Hematopoietic multipotent progenitor cell treated with erythropoietin and hydrocortisone succinate and interleukin-3 and kit ligand, for 17 days (in vitro differentiated cells): ENCODE measurements at regions not wholly inside any gene's neighbourhood (a gene's known extent, or its start where the extent isn't known, plus 50 kb on each side); places are given as distances from the start of the nearest gene placed in this dataset.
"Not testable (repeated sequence)": the region's sequence is repeated elsewhere in the genome, so short reads cannot be mapped to it uniquely, and the experiment has no call there.

ENCODE experiments used
- DNase-seq: peaks from one replicate; pipeline ENCODE4 v3.0.0-alpha.2; 2015; ENCODE audit warnings: low spot score

DNA sequence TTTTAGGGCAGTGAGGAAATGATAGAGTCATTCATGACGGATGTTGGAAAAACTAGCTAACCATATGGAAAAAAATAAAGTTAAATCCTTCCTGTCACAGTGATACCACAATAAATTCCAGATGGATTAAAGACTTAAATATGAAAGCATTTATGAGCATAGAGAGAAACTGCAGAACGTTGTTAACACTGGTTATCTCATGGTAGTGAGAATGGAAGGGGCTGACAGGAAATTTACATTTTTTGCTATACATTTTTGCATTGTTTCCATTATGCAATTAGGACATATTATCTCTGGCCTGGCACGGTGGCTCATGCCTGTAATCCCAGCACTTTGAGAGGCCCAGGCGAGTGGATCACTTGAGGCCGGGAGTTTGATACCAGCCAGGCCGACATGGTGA, 130.5 kb upstream of the VOPP1 start:
- DNase-seq = not testable (repeated sequence)

DNA sequence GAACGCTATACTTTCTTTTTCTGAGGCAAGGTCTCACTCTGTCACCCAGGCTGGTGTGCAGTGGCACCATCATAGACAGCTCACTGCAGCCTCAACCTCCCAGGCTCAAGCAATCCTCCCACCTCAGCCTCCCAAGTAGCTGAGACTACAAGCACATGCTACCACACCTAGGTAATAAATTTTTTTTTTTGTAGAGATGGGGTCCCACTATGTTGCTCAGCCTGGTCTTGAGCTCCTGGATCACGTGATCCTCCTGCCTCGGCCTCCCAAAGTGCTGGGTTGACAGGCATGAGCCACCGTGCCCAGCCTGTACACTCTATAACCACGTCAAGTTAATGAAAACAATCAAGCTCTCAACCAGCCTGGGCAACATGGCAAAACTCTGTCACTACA, 127.1 kb upstream of the VOPP1 start:
- not testable (repeated sequence) for DNase-seq

DNA sequence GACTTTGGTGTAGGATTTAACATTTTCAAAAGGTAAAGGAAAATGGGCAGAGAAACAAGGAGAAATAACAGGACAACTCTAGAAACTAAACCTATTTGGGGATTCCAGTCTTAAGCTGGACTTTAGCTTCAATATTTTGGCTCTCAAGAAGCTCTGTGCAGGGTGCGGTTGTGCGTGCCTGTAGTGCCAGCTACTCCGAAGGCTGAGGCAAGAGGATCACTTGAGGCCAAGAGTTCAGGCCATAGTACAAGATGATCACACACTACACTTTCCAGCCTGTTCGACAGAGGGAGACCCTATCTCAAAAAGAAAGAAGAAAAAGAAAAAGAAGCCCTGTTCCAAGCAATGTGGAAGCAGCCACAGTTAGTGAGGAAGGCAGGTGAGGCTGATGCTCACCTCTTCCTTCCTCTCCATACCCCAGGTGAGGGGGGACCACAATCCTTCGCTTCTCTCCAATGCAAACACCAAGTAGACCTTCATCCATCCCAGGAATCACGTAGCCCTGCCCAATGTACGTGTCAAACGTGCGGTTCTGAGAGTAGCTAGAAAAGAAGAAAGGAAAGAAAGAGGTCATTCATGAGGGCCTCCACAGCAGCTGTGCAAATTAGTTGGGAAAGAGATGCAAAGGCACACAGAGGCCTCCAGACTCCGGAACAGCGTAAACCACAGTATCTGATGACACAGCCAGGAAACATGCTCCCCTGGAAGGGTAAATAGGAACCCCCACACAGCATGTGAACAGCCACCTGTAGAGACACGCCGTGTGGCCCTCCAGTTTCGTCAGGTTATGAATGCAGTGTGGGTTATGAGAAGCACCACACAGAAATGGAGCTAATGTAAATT, 126.5 kb upstream of the VOPP1 start:
- not testable (repeated sequence) for DNase-seq

DNA sequence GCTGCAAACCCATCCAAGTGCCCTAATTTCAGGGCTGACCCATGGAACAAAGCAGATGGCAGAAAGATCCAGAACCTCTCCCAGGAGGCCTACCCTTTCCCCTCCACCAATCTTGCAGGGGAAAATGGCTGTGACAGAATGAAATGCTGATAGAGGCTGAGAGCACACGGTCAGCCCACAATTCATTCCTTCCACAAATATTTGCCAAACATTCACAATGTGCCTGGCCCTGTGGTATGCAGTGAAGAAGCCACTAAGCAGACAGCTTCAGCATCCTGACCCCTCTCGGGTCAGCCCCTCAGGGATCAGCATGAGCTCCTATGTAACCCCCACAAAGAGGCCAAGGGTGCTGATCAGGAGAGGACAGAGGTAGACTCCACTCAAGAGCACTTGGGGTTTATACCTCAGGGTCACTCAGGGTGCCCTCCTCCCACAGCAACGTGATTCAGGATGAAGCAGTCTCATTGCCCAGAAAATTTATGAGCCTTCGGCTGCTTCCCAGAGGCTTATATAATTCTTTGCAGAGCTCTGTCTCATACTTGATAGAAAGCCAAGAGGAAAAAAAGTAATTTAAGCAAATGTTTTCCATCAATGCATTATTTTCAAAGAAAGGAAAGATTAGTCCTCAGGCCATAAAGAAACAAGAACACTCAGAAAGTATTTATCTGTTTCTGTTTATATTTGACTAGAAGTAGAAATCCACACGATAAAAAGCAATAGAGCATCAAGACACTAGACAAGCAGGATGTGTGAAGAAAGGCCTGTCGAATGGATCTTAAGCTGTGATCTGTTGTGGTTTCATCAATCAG, 123.8 kb upstream of the VOPP1 start:
- DNase-seq = not testable (repeated sequence)

DNA sequence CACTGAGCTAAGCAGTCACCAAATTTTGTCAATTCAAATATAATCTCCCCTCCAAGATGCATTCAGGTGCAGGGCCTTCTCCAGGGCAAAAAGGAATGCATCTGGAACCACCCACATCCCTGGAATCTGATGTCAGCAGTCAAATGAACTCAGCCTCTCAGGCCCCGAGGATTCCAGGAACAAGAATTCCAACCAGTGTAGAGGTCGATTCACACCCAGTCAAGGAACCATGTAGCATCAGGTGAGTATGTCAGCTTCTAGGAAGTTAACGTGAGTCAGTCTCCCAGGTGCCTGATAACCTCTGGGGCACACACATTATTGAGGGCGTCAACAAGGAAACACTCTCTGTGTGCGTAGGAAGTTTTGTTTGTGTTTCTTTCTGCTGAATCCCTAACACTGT, 122.2 kb upstream of the VOPP1 start:
- not testable (repeated sequence) for DNase-seq

GRCh38 chr7:55688684-55689681, 116.7 kb upstream of the VOPP1 start:
- not testable (repeated sequence) for DNase-seq

DNA sequence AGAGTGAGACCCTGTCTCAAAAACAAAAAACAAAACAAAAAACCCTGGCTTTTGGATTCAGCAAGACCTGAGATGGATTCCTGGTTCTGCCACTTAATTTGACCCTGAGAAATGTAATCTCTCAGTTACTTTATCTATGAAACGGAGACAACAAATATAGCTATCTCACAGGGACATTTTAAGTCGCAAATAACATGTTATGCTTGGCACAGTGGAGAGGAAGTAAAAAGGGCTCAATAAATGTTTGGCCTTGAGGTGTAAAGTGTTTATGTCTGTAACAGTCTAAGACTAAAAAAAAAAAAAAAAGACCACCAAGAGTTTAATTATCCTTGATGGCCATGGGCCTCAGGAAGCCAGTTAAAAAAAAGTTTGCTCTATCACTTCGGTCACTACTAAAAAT, 116.0 kb upstream of the VOPP1 start:
- not testable (repeated sequence) for DNase-seq

DNA sequence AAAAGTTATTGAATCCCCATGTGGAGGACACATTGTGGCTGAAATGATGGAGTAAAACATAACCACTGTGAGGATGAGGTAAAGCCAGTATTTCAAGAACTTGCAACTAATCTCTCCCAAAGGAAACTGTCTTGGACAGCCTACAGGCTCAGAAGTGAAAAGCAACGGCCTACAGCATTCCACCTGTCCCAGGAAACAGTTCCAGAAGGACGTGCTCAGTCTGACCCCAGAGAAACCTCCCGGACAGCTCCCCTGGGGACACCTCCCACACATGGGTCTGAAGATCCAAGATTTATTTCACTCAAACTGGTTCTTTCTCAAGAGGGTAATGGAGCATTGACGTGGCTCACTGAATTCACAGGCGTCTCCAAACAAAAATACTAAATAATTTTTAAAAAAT, 115.0 kb upstream of the VOPP1 start:
- not testable (repeated sequence) for DNase-seq

DNA sequence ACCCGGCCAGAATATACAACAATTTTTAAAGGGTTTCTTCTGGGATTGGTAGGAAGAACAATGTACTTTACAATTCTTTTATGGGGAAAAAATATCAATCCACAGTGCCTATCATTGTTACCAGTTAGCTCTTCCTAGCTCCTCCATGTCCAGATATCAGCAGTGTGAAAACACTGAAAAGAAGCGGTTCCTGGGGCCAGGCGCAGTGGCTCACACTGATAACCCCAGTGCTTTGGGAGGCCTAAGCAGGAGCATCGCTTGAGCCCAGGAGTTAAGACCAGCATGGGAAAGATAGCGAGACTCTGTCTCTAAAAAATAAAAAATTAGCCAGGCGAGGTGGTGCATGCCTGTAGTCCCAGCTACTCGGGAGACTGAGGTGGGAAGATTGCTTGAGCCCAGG, 114.5 kb upstream of the VOPP1 start:
- DNase-seq = not testable (repeated sequence)

DNA sequence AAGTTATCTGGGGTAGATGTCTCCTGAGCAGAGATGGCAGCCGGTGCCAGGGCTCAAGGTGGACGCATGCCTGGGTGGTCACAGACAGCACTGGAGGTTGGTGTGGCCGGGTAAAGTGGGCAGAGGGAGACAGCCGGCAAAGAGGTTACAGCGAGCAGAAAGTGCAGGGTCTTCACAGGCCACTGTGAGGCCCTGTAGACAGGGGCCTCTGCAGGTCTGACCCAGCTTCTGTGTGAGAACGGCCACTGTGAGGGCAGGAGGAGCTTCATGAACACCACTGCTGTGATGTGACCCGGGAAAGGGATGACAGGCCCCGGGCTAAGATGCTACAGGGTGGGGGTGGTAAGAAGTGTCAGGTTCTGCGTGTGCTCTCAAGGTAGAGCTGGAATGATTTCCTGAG, 111.2 kb upstream of the VOPP1 start:
- not testable (repeated sequence) for DNase-seq

DNA sequence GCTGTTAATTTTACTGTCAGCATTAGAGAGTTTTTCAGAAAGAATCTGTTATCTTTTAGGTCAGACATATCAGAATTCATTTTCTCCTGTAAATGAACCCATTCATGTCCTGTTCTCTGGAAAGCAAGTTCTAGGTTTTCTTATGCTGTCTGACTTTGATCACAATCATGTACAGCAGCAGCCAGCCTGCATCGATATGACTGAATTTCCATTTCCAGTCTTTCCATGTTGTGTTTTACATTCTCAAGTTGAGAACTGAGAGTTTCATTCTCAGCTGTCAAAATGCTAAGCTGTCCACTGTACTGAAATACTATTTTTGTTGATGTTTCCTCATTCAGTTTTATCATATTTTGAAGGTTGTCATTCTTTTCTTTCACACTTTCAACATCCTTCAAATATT, 103.3 kb upstream of the VOPP1 start:
- DNase-seq = not testable (repeated sequence)

DNA sequence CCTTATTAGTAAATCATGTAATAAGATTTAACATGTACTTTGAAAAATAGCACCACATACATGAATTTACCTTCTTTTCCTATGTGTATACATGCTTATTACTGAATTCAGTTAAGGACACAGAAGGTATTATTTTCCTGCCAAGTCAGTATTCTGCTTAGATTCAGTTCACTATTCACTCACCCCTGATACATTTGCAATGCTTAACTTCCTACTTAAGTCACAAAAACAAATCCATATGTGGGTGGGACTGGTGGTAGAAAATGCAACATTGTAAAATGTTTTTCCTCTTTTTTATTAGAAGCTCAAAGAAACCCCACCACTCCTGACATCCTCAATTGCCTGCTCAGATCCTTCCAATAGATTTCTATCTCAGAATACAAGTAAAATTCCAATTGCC, 101.2 kb upstream of the VOPP1 start:
- DNase-seq = not testable (repeated sequence)

DNA sequence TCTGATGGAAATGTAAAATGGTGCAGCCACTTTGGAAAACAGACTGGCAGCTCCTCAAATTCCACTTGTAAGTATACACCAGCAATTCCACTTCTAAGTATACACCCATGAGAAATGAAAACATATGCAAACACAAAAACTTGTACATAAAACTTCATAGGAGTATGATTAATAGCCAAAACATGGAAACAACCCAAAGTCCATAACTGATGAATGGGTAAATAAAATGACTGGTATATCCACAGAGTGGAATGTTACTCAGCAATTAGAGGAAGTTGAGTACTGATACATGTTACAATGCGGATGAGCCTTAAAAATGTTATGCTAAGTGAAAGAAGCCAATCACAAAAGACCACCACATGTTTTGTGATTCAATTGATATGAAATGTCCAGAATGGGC, 99.8 kb upstream of the VOPP1 start:
- not testable (repeated sequence) for DNase-seq

DNA sequence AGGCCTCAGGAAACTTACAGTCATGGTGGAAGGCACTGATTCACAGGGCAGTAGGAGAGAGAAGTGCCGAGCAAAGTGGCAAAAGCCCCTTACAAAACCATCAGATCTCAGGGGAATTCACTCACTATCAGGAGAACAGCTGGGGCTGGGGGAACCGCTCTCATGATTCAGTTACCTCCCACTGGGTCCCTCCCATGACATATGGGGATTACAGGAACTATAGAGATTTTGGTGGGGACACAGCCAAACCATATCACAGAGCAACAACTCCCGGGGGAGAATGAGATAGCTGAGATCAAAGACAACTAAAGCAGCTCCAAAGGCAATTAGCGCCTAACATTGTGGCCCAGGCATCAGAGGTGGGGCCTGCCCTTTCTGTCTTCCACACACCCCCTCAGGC, 85.4 kb upstream of the VOPP1 start:
- DNase-seq = no peak

DNA sequence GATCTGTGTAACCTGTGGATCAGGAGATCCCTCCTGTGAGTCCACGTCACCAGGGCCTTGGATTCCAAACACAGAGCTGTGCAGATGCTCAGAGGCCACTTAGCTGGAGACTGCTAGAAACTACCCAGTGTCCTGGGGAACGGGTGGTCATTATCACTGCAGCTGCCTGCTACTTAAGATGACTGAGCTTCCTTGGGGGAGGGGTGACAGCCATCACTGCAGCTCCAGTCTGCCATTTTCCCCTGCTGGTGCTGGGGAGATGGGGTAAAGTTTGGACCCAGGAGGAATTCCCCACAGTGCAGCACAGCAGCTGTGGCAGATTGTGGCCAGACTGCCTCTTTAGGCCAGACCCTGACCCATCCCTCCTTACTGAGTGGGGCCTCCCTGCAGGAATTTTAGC, 78.8 kb upstream of the VOPP1 start:
- DNase-seq = no peak

DNA sequence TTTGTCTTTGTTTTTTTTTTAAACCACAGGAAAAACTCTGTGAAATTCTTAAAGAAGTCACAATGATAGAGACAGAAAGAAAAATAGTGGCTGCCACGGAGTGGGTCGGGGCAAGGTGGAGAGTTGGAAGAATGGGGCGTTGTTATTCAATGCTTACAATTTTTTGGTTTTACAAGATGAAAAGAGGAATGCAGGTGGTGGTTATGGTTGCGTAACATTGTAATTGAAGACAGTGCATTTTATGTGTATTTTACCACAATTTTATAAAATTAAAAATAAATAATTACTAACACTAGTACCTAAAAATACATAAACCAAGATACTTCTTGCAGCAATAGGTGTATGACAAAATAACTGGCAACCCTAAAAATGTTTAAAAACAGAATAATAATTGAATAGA, 76.9 kb upstream of the VOPP1 start:
- no peak for DNase-seq

DNA sequence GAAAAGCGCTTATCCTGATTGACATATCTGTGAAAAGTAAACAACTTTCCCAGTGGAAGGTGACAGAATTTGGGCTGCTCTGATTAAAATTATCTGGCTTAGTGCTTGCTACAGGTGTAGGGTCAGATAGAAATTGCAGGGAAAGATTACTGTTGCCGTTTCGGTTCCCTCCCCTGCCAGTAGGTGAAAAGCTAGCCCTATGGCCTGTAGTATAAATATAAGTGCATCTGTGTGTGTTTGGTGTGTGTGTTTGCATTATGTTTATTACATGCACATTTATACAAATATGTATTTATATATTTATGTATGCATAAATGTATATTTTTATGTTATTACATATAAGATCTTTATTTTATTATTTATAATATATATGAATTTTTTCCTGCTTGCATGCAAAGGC, 72.3 kb upstream of the VOPP1 start:
- no peak for DNase-seq

GRCh38 chr7:55642266-55642665, 70.0 kb upstream of the VOPP1 start:
- no peak for DNase-seq

GRCh38 chr7:55641811-55642210, 69.5 kb upstream of the VOPP1 start:
- DNase-seq = no peak

DNA sequence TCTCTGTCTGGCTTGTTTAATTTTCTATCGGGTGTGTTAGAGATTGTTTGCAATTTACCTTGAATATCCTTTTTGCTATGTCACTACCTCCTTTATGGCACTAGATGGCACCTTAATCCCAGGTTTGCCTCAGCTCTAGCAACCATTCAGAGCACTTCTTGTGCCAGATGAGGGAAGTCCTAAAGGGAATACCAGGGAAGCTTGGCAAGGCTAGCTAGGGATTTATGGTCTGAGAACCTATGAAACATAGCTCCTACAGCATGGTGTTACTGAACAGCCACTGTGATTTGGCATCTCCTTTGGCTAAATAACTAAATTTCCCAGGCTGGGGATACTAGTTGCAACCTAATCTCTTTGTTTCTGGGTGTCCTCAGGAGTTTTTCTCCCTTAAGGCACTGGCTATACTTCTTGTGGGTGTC, 69.0 kb upstream of the VOPP1 start:
- peak; percentile 29 for DNase-seq

- no peak for DNase-seq
These were observed 67.3 kb upstream of the VOPP1 start for GRCh38 chr7:55639640-55640039.
